K562 (cell line): ENCODE measurements at regions not wholly inside any gene's neighbourhood (a gene's known extent, or its start where the extent isn't known, plus 50 kb on each side); places are given as distances from the start of the nearest gene placed in this dataset.
"Not testable (repeated sequence)": the region's sequence is repeated elsewhere in the genome, so short reads cannot be mapped to it uniquely, and the experiment has no call there.

Experiments used
- ATAC-seq: fragments of 200-7000 bp; cut with Tn5 transposase; 3 replicates; pipeline ENCODE4 v1.9.1; 2020; ENCODE audit warnings: moderate library complexity
- BruUV-seq: library from RNA; stranded (reverse); fragments of 400-500 nt; replicated peaks from 2 replicates; lab custom pipeline; 2021; lab: Mats Ljungman, UMichigan
- CTCF ChIA-PET: fragments of 300-600 bp; formaldehyde crosslinking; extraction: SDS; loops from one replicate; lab custom pipeline; 2021; ENCODE audit warnings: low intra/inter-chr PET ratio; lab: Yijun Ruan, JAX
- POLR2A ChIA-PET: fragments of 300-600, 350-650 bp; sonication (Branson Sonifier 250); formaldehyde crosslinking; extraction: SDS; loops from one replicate; lab custom pipeline; 2021; ENCODE audit warnings: antibody characterized with exemption, inconsistent platforms; lab: Yijun Ruan, JAX
- DNase-seq, 4 experiments: peaks; one replicate each; pipeline versions ENCODE4 v3.0.0 to v3.0.0-alpha.2; 2011 to 2018; ENCODE audit warnings: low spot score in 3 of 4, mixed read lengths in 3 of 4; ENCODE audit errors: extremely low read depth in 1 of 4
- FAIRE-seq: peaks from 2 replicates; lab custom pipeline; 2011; peaks lifted over from hg19 to GRCh38; lab: Jason Lieb, UNC
- H2AFZ ChIP-seq: 2 replicates; pipeline ENCODE4 v1.6.0; 2011; ENCODE audit warnings: low read depth, low read length, control low read depth, inconsistent platforms
- H3K27ac ChIP-seq: fragments of 200-600 bp; 3 replicates; pipeline ENCODE4 v1.8.0; 2011; ENCODE audit warnings: low read depth, mild to moderate bottlenecking, control low read depth, inconsistent platforms, low read length, moderate library complexity, mixed read lengths; ENCODE audit errors: extremely low read depth
- H3K27me3 ChIP-seq, 2 experiments: fragments of 300-600 bp in 1 of 2; 2 replicates in 1 of 2; 3 replicates in 1 of 2; pipeline versions ENCODE4 v1.6.0 to v1.8.0; 2011; ENCODE audit warnings: inconsistent platforms in 2 of 2, low read length in 2 of 2, mild to moderate bottlenecking in 1 of 2, mixed read lengths in 1 of 2, moderate library complexity in 1 of 2; ENCODE audit not compliant: control insufficient read depth in 2 of 2, insufficient read depth in 2 of 2
- H3K36me3 ChIP-seq: fragments of 300-600 bp; 3 replicates; pipeline ENCODE4 v1.8.0; 2011; ENCODE audit warnings: mild to moderate bottlenecking, low read length, inconsistent platforms; ENCODE audit not compliant: control insufficient read depth, insufficient read depth
- H3K4me1 ChIP-seq, 2 experiments: fragments of 200-600 bp in 1 of 2; replicated peaks in 1 of 2; 2 replicates in 1 of 2; 3 replicates in 1 of 2; pipeline versions ENCODE4 v1.5.1 to v1.8.0; 2011; ENCODE audit warnings: inconsistent platforms in 2 of 2, low read length in 2 of 2, mild to moderate bottlenecking in 1 of 2, mixed read lengths in 1 of 2, moderate library complexity in 1 of 2; ENCODE audit not compliant: control insufficient read depth in 2 of 2, insufficient read depth in 2 of 2
- H3K4me2 ChIP-seq: 2 replicates; pipeline ENCODE4 v1.6.1; 2011; ENCODE audit warnings: low read length, control low read depth, inconsistent platforms, mixed read lengths; ENCODE audit not compliant: insufficient read depth
- H3K4me3 ChIP-seq: fragments of 200-600 bp; sonication (generic), shearing (Covaris generic); 2 replicates; pipeline ENCODE4 v1.5.1; 2016; ENCODE audit warnings: control low read depth, inconsistent platforms
- H3K79me2 ChIP-seq: fragments of 200-600 bp; 3 replicates; pipeline ENCODE4 v1.8.0; 2011; ENCODE audit warnings: low read length, inconsistent platforms; ENCODE audit not compliant: control insufficient read depth, insufficient read depth
- H3K9ac ChIP-seq, 2 experiments: 2 replicates each; pipeline versions ENCODE4 v1.6.0 to v1.6.1; 2011; ENCODE audit warnings: low read depth in 2 of 2, low read length in 2 of 2, control low read depth in 1 of 2, inconsistent platforms in 1 of 2, mild to moderate bottlenecking in 1 of 2, mixed read lengths in 1 of 2; ENCODE audit not compliant: insufficient read depth in 1 of 2
- H3K9me1 ChIP-seq: one replicate; pipeline ENCODE4 v1.6.0; 2011; ENCODE audit warnings: inconsistent platforms, mild to moderate bottlenecking, low read length, moderate library complexity; ENCODE audit not compliant: control insufficient read depth, insufficient read depth
- H3K9me3 ChIP-seq: replicated peaks from 2 replicates; pipeline ENCODE4 v1.5.1; 2011; ENCODE audit warnings: low read depth, low read length, inconsistent platforms; ENCODE audit not compliant: control insufficient read depth, insufficient read depth
- H4K20me1 ChIP-seq: replicated peaks from 2 replicates; pipeline ENCODE4 v1.6.1; 2011; ENCODE audit warnings: low read length, inconsistent platforms, mixed read lengths; ENCODE audit not compliant: control insufficient read depth, insufficient read depth
- ESRRA ChIP-seq: fragments of 450-650 bp; IDR thresholded peaks from 2 replicates; pipeline ENCODE4 v1.6.1; 2014; ENCODE audit warnings: low read depth, mild to moderate bottlenecking, moderate library complexity, borderline replicate concordance
- WGBS: fragments of 100-300 bp; shearing (Covaris generic); methylation state at CpG from one replicate; pipeline ENCODE4 v1.1.6; 2016; ENCODE audit warnings: low coverage, mixed read lengths; ENCODE audit not compliant: insufficient coverage; ENCODE audit errors: missing lambda C conversion rate; 5-methylcytosine and 5-hydroxymethylcytosine counted together
- in situ Hi-C: fragments of 300-500 bp; cut with MboI; formaldehyde crosslinking; loops from 4 replicates; pipeline ENCODE4 v1.15.0; 2018; ENCODE audit warnings: inconsistent platforms, mixed read lengths
- intact Hi-C: fragments of 100-400 bp; cut with micrococcal nuclease; formaldehyde crosslinking; loops from 2 replicates; pipeline ENCODE4 v1.14.2; 2022
- TF ChIP-seq, protein P1 (sequence below): fragments of 200-600 bp; sonication (generic); IDR thresholded peaks from one replicate; pipeline ENCODE4 v1.6.1; 2012; ENCODE audit warnings: mild to moderate bottlenecking, low read depth, low read length, inconsistent platforms

- TF ChIP-seq, protein P1, sequence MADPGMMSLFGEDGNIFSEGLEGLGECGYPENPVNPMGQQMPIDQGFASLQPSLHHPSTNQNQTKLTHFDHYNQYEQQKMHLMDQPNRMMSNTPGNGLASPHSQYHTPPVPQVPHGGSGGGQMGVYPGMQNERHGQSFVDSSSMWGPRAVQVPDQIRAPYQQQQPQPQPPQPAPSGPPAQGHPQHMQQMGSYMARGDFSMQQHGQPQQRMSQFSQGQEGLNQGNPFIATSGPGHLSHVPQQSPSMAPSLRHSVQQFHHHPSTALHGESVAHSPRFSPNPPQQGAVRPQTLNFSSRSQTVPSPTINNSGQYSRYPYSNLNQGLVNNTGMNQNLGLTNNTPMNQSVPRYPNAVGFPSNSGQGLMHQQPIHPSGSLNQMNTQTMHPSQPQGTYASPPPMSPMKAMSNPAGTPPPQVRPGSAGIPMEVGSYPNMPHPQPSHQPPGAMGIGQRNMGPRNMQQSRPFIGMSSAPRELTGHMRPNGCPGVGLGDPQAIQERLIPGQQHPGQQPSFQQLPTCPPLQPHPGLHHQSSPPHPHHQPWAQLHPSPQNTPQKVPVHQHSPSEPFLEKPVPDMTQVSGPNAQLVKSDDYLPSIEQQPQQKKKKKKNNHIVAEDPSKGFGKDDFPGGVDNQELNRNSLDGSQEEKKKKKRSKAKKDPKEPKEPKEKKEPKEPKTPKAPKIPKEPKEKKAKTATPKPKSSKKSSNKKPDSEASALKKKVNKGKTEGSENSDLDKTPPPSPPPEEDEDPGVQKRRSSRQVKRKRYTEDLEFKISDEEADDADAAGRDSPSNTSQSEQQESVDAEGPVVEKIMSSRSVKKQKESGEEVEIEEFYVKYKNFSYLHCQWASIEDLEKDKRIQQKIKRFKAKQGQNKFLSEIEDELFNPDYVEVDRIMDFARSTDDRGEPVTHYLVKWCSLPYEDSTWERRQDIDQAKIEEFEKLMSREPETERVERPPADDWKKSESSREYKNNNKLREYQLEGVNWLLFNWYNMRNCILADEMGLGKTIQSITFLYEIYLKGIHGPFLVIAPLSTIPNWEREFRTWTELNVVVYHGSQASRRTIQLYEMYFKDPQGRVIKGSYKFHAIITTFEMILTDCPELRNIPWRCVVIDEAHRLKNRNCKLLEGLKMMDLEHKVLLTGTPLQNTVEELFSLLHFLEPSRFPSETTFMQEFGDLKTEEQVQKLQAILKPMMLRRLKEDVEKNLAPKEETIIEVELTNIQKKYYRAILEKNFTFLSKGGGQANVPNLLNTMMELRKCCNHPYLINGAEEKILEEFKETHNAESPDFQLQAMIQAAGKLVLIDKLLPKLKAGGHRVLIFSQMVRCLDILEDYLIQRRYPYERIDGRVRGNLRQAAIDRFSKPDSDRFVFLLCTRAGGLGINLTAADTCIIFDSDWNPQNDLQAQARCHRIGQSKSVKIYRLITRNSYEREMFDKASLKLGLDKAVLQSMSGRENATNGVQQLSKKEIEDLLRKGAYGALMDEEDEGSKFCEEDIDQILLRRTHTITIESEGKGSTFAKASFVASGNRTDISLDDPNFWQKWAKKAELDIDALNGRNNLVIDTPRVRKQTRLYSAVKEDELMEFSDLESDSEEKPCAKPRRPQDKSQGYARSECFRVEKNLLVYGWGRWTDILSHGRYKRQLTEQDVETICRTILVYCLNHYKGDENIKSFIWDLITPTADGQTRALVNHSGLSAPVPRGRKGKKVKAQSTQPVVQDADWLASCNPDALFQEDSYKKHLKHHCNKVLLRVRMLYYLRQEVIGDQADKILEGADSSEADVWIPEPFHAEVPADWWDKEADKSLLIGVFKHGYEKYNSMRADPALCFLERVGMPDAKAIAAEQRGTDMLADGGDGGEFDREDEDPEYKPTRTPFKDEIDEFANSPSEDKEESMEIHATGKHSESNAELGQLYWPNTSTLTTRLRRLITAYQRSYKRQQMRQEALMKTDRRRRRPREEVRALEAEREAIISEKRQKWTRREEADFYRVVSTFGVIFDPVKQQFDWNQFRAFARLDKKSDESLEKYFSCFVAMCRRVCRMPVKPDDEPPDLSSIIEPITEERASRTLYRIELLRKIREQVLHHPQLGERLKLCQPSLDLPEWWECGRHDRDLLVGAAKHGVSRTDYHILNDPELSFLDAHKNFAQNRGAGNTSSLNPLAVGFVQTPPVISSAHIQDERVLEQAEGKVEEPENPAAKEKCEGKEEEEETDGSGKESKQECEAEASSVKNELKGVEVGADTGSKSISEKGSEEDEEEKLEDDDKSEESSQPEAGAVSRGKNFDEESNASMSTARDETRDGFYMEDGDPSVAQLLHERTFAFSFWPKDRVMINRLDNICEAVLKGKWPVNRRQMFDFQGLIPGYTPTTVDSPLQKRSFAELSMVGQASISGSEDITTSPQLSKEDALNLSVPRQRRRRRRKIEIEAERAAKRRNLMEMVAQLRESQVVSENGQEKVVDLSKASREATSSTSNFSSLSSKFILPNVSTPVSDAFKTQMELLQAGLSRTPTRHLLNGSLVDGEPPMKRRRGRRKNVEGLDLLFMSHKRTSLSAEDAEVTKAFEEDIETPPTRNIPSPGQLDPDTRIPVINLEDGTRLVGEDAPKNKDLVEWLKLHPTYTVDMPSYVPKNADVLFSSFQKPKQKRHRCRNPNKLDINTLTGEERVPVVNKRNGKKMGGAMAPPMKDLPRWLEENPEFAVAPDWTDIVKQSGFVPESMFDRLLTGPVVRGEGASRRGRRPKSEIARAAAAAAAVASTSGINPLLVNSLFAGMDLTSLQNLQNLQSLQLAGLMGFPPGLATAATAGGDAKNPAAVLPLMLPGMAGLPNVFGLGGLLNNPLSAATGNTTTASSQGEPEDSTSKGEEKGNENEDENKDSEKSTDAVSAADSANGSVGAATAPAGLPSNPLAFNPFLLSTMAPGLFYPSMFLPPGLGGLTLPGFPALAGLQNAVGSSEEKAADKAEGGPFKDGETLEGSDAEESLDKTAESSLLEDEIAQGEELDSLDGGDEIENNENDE: no peak
- no peak for TF ChIP-seq ESRRA
Measured at GRCh38 chr21:17214801-17215200, 298.0 kb upstream of the CXADR start (continued).

DNA sequence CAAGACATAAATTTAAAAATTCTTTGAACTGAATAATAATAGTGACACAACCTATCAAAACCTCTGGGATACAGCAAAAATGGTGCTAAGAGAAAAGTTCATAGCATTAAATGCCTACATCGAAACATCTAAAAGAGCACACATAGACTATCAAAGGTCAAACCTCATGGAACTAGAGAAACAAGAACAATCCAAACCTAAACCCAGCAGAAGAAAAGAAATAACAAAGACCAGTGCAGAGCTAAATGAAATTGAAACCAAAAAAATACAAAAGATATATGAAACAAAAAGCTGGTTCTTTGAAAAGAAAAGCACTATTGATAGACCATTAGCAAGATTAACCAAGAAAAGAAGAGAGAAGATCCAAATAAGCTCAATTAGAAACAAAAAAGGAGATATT lies 293.8 kb upstream of the CXADR start:
- ATAC-seq, intact Hi-C loops: not testable (repeated sequence)

More for the DNA sequence above, 293.8 kb upstream of the CXADR start:
- in situ Hi-C loops, H3K27ac ChIP-seq, H4K20me1 ChIP-seq, H3K9ac ChIP-seq, H3K4me3 ChIP-seq, POLR2A ChIA-PET, BruUV-seq, H3K4me2 ChIP-seq, H3K27me3 ChIP-seq, CTCF ChIA-PET, H3K9me3 ChIP-seq, H2AFZ ChIP-seq, H3K9me1 ChIP-seq, H3K36me3 ChIP-seq, H3K79me2 ChIP-seq, FAIRE-seq, DNase-seq, H3K4me1 ChIP-seq: not testable (repeated sequence)
- 0% methylated on average over 1 of the region's 1 CpG for WGBS
